ENCODE measurements at regions not wholly inside any gene's neighbourhood (a gene's known extent, or its start where the extent isn't known, plus 50 kb on each side); places are given as distances from the start of the nearest gene placed in this dataset.

DNA sequence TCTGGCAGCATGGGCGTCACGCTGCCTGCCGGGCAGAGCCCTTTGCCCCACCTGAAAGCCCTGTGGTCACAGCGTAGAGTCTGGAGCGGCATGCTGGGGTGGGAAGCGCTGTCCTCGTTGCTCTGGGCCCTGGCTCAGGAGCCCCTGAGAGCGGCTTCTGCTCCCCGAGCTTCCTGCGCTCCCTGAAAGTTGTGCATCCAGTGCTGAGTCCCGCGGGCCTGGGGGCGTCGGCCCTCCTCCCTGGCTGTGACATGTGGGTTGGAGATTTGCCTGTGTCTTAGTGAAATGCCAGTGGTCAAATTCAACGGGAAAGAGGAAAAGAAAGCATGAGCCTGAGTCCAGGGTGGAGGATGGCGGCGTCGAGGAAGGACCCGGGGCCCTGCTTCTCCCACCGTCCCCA is 1208.0 kb downstream of the BRD1 start:
- Histone ChIP-seq H3K27ac (no peak overlapping the region), H3K4me3 (no peak overlapping the region)
- TF ChIP-seq, protein P1, sequence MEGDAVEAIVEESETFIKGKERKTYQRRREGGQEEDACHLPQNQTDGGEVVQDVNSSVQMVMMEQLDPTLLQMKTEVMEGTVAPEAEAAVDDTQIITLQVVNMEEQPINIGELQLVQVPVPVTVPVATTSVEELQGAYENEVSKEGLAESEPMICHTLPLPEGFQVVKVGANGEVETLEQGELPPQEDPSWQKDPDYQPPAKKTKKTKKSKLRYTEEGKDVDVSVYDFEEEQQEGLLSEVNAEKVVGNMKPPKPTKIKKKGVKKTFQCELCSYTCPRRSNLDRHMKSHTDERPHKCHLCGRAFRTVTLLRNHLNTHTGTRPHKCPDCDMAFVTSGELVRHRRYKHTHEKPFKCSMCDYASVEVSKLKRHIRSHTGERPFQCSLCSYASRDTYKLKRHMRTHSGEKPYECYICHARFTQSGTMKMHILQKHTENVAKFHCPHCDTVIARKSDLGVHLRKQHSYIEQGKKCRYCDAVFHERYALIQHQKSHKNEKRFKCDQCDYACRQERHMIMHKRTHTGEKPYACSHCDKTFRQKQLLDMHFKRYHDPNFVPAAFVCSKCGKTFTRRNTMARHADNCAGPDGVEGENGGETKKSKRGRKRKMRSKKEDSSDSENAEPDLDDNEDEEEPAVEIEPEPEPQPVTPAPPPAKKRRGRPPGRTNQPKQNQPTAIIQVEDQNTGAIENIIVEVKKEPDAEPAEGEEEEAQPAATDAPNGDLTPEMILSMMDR (IDR thresholded peaks at IDR 0.05), result no peak
- no peak for DNase-seq (ENCODE audit: low spot score)

DNA sequence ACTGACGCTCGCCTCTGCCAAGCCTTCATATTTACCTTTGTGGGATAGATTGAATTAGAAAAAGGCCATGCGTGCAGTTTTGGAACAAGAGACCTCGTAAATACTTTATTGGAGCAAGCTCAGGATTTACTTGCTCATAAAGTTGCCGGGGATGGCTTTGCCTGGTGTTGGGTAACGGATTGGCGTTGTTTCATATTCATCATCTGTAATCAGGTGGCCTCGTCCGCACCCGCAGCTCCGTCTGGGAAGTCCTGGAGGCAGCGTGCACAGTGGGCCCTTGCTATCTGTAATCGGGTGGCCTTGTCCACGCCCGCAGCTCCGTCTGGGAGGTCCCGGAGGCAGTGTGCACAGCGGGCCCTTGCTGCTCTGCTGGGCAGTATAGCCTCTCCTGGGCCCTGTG is 1209.3 kb downstream of the BRD1 start:
- no peak overlapping the region for H3K4me3 ChIP-seq
- no peak for DNase-seq (ENCODE audit: low spot score)
- no peak overlapping the region for H3K27ac ChIP-seq
- TF ChIP-seq, protein P1 (IDR thresholded peaks at IDR 0.05), result no peak

DNA sequence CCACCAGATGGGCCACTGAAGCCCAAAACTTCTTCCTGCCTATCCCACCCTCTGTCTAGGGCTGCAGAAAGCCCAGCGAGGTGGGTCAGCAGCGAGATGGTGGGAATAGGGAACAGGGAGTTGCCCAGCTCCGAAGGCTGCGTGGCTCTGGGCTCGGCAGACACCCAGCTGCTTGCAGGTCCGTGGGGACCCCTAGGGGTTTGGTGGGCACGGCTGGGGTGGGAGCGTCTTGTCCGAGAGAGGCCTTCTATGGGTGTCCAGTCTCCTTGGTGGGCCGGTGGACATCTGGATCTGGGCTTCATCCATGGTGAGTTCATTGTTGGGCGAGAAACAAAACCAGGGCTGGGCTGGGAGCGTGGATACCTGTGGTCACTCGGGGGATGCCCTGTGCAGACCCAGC is 1211.0 kb downstream of the BRD1 start:
- TF ChIP-seq, protein P1 (IDR thresholded peaks at IDR 0.05), result no peak
- DNase-seq (ENCODE audit: low spot score), result no peak
- H3K27ac ChIP-seq, result no peak overlapping the region
- H3K4me3 ChIP-seq, result no peak overlapping the region

GRCh38 chr22:48615171-48616008 is 1212.3 kb downstream of the BRD1 start:
- TF ChIP-seq, protein P1 (IDR thresholded peaks at IDR 0.05), result no peak
- Histone ChIP-seq H3K27ac (no peak overlapping the region), H3K4me3 (no peak overlapping the region)
- no peak for DNase-seq (ENCODE audit: low spot score)

GRCh38 chr22:48613566-48614200 is 1214.0 kb downstream of the BRD1 start:
- H3K4me3 ChIP-seq, result no peak overlapping the region
- TF ChIP-seq, protein P1 (IDR thresholded peaks at IDR 0.05), result no peak
- no peak overlapping the region for H3K27ac ChIP-seq
- no peak for DNase-seq (ENCODE audit: low spot score)

- TF ChIP-seq, protein P1 (IDR thresholded peaks at IDR 0.05), result no peak
- Histone ChIP-seq H3K4me3 (no peak overlapping the region), H3K27ac (no peak overlapping the region)
- no peak for DNase-seq (ENCODE audit: low spot score)
These were observed 1215.3 kb downstream of the BRD1 start for GRCh38 chr22:48612077-48612995.
